ENCODE measurements at regions not wholly inside any gene's neighbourhood (a gene's known extent, or its start where the extent isn't known, plus 50 kb on each side); places are given as distances from the start of the nearest gene placed in this dataset.
"Not testable (repeated sequence)": the region's sequence is repeated elsewhere in the genome, so short reads cannot be mapped to it uniquely, and the experiment has no call there.

- DNase-seq (no peak), ATAC-seq (no peak)
- intact Hi-C loops (cut with DNase I), result no loop called here
- no peaks in the 10 kb centered on the region for H3K4me1 ChIP-seq
- no peak overlapping the region for H3K27ac ChIP-seq
- H3K9me3 ChIP-seq, result no peaks in the 10 kb centered on the region
- TF ChIP-seq CTCF (IDR thresholded peaks at IDR 0.05), result no peak
- no peaks in the 10 kb centered on the region for H3K27me3 ChIP-seq
- no peaks in the 10 kb centered on the region for H3K36me3 ChIP-seq
- H3K4me3 ChIP-seq, result no peak overlapping the region
Measured at GRCh38 chr12:90808568-90808967, 146.4 kb downstream of the CCER1 start.

GRCh38 chr12:90802727-90803126, 152.2 kb downstream of the CCER1 start:
- Histone ChIP-seq H3K4me1 (no peaks in the 10 kb centered on the region), H3K9me3 (no peaks in the 10 kb centered on the region), H3K27ac (no peak overlapping the region), H3K36me3 (no peaks in the 10 kb centered on the region), H3K27me3 (no peaks in the 10 kb centered on the region), H3K4me3 (no peak overlapping the region)
- ATAC-seq (no peak), DNase-seq (no peak)
- intact Hi-C loops (cut with DNase I), result no loop called here
- TF ChIP-seq CTCF (IDR thresholded peaks at IDR 0.05), result no peak

GRCh38 chr12:90801776-90802175, 153.2 kb downstream of the CCER1 start:
- Histone ChIP-seq H3K9me3 (no peaks in the 10 kb centered on the region), H3K36me3 (no peaks in the 10 kb centered on the region), H3K27ac (no peak overlapping the region), H3K27me3 (no peaks in the 10 kb centered on the region), H3K4me3 (no peak overlapping the region), H3K4me1 (no peaks in the 10 kb centered on the region)
- no peak for DNase-seq
- no peak for ATAC-seq
- no peak for TF ChIP-seq CTCF (IDR thresholded peaks at IDR 0.05)
- intact Hi-C loops (cut with DNase I), result no loop called here

- Histone ChIP-seq H3K9me3 (peaks cover 0 to 7% of the 10 kb centered on the region in 2 donors), H3K27ac (no peak overlapping the region), H3K4me3 (no peak overlapping the region), H3K27me3 (no peaks in the 10 kb centered on the region), H3K36me3 (no peaks in the 10 kb centered on the region), H3K4me1 (no peaks in the 10 kb centered on the region)
- DNase-seq, result peak in 1 of 4 donors; percentile 7
- intact Hi-C loops (cut with DNase I), result no loop called here
- no peak for ATAC-seq
- no peak for TF ChIP-seq CTCF (IDR thresholded peaks at IDR 0.05)
Measured at GRCh38 chr12:90794212-90794611, 160.8 kb downstream of the CCER1 start.

GRCh38 chr12:90792718-90793117, 162.3 kb downstream of the CCER1 start:
- H3K4me3 ChIP-seq; H3K27ac ChIP-seq; DNase-seq; ATAC-seq; H3K9me3 ChIP-seq; H3K36me3 ChIP-seq; H3K4me1 ChIP-seq; intact Hi-C loops (cut with DNase I); H3K27me3 ChIP-seq: not testable (repeated sequence)

GRCh38 chr12:90791445-90791844, 163.5 kb downstream of the CCER1 start:
- ATAC-seq (no peak), DNase-seq (no peak)
- intact Hi-C loops (cut with DNase I), result no loop called here
- Histone ChIP-seq H3K27me3 (no peaks in the 10 kb centered on the region), H3K9me3 (peaks cover 0 to 9% of the 10 kb centered on the region in 2 donors), H3K4me1 (no peaks in the 10 kb centered on the region), H3K4me3 (no peak overlapping the region), H3K36me3 (no peaks in the 10 kb centered on the region), H3K27ac (no peak overlapping the region)
- no peak for TF ChIP-seq CTCF (IDR thresholded peaks at IDR 0.05)

All from left lung (tissue), 4 donors.